Erythroblast (primary cell): ENCODE measurements at regions not wholly inside any gene's neighbourhood (a gene's known extent, or its start where the extent isn't known, plus 50 kb on each side); places are given as distances from the start of the nearest gene placed in this dataset.

Source experiments
- GATA1 ChIP-seq: IDR thresholded peaks from 2 replicates; pipeline ENCODE4 v1.6.1; 2011; ENCODE audit warnings: low read depth, mild to moderate bottlenecking, control low read depth, low read length, moderate library complexity
- POLR2A ChIP-seq: IDR thresholded peaks from 2 replicates; pipeline ENCODE4 v1.6.1; 2011; ENCODE audit warnings: mild to moderate bottlenecking, low read length

DNA sequence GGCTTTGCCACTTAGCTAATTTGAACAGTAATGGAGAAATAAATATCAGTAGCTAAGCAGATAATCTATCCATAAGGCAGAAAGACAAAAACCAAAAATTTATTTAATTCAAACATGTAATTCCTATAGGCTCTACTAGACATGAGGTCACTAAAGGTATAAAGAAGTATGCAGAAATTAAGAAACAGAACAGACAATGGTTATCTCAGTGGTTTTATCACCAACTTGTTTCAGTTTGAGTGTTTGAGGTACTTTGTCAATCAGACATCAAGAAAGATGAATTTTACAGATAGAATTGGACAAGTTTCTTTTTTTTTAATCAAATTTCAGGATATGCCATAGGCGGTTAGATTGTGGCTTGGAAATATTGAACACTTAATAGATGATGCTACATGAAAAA lies 67.4 kb upstream of the ZEB2 start:
- TF ChIP-seq POLR2A (no peak), GATA1 (no peak)
